Left renal pelvis (tissue), 4 donors: ENCODE measurements at regions not wholly inside any gene's neighbourhood (a gene's known extent, or its start where the extent isn't known, plus 50 kb on each side); places are given as distances from the start of the nearest gene placed in this dataset.

ENCODE experiments used
- DNase-seq, 4 donors: peaks; one replicate each; pipeline ENCODE4 v3.0.0-alpha.2; 2013; ENCODE audit warnings: low read depth in 4 of 4, low spot score in 3 of 4

DNA sequence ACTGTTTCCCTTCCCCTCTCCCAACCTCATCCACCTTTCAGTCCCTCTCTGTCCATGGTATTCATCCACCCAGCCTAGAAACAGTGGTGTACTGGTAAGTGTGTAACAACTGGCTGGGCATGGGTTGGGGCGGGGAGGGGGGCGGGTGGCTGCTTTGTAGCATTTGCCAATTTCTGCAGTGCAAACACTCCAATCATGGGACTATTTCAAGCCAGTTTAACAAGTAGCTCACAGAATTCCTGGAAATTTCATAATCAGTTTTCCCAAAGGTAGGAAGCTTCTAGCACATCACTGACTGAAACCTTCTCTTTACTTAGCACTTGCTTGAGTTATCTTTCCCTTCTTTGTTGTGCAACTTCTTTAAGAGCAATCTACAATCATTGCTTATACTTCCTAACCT, 100.8 kb upstream of the WASF3 start:
- no peak for DNase-seq

DNA sequence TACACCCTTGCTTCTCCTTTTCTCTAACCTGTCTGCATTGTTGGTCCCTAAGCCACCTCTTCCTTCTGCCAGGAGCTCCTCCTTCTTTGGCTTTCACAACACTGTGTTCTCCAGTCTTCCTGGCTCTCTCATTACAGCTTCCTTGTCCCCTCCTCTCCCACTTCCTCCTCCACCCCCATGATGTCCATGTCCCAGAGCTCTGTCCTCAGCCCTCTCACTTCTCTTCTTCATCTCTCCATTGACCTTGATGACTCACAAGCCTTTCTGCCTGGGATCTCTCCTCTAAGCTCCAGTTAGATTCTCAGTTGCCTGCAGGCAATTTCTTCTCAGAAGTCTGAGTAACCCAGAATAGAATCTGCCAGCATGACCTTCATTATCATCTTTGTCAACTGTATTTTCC, 100.3 kb upstream of the WASF3 start:
- no peak for DNase-seq

DNA sequence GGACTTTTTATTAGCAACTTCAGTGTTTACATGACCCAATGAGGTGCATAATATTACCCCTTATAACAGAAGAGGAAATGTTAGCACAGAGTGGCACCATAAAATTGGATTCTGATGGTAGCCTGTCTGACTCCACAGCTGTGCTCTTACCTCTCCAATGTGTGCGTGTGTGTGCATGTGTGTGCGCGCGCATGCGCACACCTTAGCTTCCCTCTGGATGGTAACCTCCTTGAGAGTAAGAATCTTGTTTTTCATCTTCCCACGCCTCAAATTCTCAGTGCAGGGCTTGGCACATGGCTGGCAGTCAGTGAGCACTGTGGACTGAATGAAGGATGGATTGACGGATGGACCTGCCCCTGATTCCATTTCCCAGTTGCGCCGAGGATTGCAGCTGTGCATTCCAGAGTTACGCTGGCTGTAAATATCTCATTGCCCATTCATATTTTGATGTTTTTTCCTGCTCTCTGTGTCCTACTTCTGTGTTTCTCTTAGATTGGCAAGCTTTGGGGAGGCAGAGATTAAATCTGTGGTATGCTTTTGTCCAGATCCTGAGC, 99.2 kb upstream of the WASF3 start:
- DNase-seq, result no peak

DNA sequence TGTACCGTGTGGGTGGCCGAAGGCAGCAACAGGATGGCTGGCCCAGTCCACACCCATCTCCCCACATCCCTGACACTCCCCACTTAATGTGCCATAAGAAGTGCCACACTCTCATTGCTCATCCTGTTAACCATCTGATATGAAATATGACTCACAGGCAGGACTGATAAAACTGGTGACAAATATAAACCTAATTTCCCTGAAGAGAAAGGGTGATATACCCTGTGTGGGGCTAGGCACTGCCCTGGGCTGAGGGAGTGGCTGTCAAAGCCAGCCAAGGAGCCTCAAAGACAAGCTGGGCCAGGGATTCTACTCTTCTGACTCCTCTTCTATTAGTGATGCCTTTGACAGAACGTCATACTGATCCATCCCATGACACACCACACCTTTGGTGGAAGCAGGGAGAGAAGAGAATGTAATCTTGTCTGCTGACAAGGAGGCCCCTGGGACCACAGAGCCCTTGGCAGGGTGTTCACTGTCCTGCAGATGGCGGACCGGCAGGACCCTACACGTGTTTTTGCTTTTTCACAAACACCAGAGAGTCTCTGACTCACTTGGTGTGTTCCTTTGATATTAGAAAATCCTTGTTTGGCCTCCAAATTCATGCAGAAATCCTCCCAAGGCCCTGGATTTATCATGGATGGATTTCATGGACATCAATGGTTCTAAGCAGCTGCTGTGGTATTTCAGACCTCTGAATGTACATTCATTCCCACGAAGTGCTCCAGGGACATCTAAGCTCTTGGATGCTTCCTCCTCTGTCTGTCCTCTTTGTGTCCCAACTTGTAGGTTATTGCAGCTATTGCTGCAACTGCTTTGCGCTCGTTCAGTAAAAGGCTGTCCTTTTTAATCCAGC, 98.0 kb upstream of the WASF3 start:
- no peak for DNase-seq

DNA sequence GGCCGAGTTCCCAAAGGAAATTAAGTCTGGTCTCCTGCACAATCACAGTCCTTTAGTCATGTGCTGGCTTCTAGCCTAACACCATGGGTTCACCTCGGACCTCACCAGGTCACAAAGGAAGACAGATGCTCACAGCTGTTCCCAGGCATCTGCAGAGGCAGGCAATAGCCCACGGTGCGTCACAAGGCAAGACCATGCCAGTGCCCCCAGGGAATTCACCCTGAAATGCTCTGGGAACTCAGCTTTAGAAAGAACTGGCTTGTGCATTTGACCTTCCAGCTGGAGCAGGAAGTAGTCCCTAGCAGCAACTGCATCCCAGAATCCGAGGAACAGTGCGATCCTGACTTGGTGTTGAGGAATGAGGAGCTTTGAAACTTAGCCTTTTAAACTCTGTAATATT, 96.8 kb upstream of the WASF3 start:
- peak in 2 of 4 donors; percentile 12 to 23 for DNase-seq

DNA sequence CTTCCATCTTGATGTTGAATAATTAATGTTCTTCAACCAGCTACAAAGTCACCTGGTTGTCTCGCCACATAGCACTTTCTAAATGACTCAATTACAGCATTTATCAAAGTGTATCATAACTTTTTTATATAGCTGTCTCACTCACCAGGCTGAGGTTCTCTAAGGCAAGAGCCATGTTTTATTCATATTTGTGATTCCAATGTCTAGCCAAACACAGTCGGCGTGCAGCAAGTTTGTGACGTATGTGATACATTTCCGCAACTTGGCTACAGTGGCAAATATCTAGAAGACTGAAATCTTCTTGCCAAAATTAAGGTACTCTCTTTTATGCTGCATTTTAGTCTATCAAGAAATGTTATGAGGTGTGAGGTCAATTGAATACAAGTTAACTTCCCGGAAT, 94.2 kb upstream of the WASF3 start:
- DNase-seq, result no peak

DNA sequence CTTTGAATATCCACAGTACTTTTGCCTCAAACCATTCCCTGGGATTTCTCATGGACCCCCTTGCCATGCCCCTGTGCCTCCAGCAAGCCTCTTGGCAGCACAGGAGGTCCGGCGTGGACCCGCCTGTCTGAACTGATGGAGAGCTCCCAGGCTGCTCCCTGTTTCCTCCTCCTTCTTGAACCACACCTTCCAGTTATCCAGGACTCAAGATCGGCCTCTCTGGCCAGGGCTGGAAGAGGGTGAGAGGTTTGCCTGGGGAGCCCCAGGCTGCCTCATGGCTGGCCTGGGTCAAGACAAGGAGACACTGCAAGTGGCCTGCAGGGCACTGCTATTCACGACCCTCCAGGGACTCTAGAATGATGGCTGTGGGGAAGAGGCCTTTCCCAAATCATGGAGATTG, 93.6 kb upstream of the WASF3 start:
- DNase-seq, result no peak

DNA sequence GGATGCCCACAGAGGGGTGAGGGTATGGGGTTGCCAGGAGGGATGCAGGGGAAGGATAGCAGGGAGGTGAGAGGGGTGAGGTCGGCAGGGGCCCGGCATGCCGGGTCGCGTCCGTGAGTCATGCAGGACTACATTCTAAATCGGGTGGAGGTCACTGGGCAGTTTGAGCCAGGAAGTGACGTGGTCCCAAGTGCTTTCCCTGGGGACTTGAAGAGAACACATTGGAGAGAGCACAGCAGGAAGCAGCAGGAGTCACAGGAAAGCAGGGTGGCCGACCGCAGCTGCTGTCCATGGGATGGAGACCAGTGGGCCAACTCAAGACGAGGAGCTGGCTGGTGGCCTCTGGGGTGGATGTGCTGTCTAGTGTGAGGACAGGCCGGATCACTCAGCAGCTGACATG, 92.0 kb upstream of the WASF3 start:
- no peak for DNase-seq

DNA sequence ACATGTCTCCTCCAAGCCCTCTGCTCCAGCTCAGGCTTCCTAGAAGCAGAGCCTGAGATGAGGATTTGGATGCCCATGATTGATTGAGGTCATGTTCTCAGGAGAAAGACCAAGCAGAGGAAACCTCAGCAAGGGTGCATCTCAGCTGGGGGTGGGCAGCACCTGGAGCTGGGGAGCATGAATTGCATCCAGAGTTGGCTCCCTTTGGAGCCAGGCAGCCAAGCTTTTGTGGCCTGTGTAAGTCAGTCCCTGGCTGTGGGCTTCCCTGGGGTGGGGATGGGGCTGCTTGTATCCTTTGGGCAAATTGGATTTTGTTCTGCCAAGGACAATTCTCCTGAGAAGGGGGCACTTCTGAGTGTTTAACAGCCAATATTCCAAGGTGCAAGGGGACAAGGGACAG, 91.5 kb upstream of the WASF3 start:
- no peak for DNase-seq

DNA sequence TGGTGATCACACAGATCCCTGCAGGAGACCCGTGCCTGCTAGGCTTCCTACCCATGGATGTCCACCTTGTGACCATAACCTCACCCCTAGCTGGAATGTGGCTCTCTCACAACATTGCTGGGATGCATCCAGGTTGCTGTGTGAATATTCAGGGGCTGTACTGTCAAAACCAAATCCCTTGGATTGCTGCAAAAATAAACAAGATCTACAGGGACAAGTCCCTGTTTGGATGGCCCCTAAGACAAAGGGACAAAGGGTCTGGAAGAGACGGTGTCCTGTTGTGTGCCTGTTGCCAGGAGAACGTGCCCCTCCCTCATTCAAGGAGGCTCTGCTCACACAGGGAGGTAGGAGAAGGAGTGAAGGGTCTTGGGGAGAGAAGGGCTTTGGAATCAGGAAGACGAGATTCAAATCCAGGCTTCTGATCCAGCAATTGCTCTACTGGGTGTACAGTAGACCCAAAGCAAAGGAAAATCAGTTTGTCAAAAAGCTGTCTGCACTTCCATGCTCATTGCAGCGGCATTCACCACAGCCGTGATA, 89.2 kb upstream of the WASF3 start:
- DNase-seq, result no peak

DNA sequence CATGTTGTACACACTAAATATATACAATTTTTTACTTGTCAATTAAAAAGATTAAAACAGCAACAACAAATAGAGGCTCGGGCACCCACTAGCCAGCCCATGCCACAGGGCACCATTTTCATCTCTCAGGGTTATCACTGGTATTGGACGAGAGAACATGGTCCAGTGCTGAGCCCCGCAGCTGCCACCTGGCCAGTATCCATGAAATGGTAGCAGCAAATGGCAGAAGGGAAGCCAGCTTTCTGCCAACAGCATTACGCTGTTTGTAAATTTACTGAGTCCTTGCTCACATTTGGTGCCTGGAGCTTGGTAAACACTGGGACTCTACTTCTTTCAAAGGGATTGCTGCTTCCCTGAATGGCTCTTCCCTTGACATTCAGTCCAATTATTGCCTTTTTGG, 87.9 kb upstream of the WASF3 start:
- DNase-seq, result no peak

DNA sequence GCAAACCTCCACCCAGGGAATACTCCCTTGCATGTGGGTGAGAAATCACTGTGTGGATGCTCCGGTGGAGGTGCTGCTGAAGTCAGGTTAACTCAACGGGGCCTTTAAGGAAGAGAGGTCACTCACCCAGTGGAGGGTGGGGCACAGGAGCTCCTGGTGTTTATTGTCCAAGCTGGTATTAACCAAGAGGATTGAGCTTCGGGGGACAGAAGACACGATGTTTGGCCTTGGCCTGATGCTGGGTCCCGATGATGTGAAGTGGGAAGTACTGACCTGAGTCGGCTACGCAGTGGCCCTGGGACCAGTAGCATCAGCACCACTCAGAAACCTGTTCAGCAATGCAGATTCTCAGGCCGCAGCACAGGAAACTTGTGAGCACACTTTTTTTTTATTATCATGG, 85.7 kb upstream of the WASF3 start:
- no peak for DNase-seq

DNA sequence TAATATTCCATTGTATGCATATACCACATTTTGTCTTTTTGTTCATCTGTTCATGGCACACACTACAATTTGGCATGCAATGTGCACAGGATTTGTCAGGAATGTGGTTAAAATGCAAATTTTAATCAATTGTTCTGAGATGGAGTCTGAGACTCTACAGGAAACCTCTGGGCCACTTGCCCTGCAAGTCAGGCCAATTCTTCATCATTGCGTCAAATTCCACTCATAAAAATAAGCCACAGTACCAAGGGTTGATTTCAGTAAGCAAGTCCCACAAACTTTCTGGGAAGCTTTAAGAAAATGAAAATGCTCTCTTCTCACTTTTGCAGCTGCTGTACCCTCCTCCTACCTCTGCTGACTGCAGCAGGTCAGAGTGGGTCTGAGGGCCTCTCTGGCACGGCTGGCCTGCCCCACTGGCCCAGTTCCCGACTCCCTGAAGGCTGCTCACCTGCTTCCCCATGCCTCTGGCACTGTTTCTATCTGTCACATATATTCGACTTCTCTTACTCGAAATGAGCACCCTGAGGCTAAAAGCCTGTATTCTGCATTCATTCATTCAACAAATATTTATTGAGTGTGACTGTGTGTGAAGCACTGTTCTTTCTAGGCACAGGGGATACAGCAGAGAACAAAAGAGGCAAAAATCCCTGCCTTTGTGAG, 83.8 kb upstream of the WASF3 start:
- no peak for DNase-seq

DNA sequence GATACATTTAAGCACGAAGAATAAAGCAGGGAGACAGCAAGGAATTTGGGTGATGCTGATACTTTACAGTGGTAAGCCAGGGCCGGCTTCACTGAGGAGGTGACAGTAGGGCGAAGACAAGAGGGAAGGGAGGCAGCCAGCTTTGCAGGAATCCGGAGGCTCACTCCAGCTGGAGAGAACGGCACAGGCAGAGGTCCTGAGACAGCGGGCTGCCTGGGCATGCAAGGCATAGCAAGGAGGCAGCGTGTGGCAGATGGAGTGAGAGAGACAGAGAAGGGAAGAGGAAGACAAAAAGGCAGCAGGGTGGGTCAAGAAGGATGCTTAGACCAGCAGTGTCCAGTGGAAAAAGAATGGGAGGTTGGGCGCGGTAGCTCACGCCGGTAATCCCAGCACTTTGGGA, 83.2 kb upstream of the WASF3 start:
- DNase-seq, result no peak

DNA sequence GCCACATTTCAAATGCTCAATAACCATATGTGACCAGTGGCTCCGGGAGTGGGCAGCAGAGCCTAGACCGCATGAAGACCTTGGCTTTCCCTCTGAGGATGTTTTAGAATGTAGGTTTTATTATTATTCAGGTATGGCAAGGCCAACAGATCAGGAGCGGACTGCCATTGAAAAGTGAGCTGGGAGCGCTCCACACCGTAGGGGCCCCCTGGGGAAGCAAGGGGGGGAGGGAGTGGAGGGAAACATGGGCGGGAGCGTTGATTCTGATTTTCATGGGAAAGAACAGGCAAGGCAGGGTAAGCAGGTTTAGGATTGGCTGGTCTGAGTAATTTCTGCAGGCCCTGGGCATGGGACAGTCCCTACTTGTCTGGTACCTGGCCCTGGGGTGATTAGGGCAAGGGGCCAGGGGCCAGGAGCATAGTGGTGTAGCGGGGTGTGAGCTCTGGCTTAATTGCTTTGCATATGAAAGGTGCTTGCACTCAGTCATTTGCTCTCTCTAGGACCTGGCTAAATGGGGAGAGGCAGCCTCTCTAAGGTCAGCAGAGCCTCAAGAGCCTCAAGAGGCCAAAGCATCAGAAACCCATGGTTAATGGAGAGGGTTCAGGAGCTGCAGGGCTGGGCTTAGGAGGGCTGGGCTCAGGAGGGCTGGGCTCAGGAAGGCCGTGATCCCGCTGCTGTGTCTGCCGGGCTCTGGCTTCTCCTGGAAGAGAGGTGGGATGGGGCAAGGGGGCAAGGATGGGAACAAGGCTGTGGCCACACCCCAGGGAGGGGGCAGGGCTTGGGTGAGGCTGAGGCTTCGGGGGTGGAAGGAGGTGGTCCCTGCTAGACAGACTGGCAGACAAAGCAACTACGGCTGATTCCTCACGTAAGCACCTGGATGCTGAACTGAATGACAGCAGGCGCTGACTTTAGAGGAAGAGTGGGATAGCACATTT, 82.0 kb upstream of the WASF3 start:
- DNase-seq, result no peak

DNA sequence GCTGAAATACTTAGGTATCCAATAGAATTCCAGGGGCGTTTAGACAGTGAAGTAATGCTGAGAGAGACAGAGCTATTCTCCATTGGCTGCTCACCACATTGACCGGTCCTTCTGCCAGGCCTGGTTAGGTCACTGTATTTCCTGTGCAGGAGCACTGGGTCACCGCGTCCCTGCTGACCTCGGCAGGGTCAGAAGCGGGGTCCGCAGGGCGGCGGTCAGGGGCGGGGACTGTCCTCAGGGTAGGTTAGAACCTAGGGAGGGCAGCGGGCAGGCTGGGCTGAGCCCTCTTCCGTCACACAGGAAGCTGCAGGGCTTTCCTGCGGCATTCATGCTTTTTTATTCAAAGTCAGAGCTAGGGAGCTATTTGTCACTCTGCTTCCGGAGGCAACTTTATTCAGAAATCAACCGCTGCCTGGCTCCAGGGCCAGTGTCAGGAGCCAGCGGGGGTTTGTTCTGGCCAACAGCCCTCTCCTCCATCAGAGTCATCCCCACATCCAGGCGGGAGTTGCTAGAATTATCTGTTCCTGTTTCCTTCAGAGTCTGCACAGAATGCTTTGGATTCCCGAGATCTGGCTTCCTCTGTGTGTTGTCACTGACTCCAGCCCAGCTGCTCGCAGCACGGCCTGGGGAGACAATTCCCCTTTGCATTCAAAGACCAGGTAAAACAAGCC, 81.2 kb upstream of the WASF3 start:
- no peak for DNase-seq

DNA sequence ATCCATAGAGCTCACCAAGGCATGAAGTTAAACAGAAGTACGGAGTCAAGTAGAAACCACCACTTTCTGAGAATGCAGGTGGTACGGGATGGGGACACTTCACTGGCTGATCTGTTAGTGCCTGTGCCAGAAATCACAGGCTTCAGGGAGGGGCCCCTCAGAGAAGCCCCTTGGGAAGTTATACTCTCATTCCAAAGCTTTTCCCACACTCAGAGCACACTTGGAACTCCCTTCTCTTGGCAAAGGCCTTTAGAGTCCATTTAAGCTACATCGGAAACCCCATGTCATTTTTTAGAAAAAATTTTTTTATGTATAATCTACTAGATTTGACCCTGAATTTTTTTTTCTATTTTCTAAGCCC, 80.7 kb upstream of the WASF3 start:
- no peak for DNase-seq

DNA sequence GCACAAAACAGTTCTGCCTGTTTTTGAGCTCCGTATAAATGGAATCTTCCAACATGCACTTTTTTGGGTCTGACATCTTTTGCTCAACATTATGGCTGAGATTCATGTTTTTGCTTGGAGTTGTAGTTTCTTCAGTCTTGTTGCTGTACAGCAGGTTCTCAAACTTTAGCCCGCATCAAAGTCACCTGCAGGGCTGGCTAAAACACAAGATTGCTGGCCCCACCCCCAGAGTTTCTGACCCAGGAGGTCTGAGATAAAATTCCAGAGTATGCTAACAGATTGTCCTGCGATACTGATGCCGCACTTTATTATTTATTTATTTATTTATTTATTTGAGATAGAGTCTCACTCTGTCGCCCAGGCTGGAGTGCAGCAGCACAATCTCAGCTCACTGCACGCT, 79.8 kb upstream of the WASF3 start:
- no peak for DNase-seq

DNA sequence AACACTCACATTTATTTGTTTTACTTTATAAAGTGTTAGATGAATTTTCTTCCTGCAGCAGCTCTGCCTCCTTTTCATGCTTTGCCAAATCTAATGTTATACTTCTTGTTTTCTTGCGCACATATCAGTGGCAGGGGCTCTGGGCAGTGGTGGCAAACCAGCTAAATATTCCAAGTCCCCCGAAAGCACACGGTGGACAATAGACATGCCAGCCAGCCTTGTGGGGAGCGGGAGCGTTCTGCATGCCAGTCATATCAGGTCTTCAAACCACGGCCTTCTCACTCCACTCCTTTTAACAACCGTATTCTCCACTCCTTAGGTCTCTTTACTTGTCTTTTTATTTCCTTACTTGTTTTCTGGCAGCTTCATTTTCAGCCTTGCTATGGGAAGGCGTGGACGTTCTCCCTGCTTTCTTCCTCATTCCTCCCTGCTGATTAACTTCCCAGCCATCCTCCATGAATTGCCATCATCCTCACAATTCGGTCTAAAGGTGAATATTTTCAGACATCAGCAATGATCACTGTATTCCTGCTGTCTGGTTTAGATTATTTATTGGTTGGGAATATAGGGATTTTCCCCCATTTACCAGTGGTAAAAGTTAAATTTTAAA, 77.1 kb upstream of the WASF3 start:
- DNase-seq, result no peak
